H7 (cell line): ENCODE measurements at regions not wholly inside any gene's neighbourhood (a gene's known extent, or its start where the extent isn't known, plus 50 kb on each side); places are given as distances from the start of the nearest gene placed in this dataset.

ENCODE experiments used
- DNase-seq: peaks from one replicate; pipeline ENCODE4 v3.0.0; 2012
- H3K27me3 ChIP-seq: 2 replicates; pipeline ENCODE4 v1.6.0; 2011; ENCODE audit warnings: mild to moderate bottlenecking, low read length; ENCODE audit not compliant: control insufficient read depth, insufficient read depth
- H3K36me3 ChIP-seq: replicated peaks from 2 replicates; pipeline ENCODE4 v1.5.1; 2011; ENCODE audit warnings: low read length; ENCODE audit not compliant: control insufficient read depth, insufficient read depth
- H3K4me3 ChIP-seq: 2 replicates; pipeline ENCODE4 v1.5.1; 2011; ENCODE audit warnings: low read depth, mild to moderate bottlenecking, control low read depth, low read length, moderate library complexity; ENCODE audit not compliant: insufficient read depth

DNA sequence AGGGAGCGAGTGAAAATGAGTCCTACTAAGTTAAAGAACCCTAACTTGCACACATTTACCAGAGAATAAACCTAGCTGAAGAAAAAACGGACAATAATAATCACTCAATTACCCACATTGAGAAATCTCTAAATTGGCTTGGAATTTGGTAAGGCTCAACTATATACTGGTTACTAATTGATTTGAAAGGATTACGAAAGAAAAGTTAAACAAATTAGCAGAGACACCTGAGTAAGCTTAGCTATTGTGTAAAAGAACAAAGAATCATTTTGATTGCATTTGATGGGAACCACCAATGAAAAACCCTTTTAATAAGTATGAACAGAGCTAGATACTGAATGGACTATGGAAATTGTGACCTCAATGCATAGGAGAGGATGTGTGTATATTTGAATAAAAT is 118.6 kb upstream of the ADGRF1 start:
- no peak for DNase-seq
- H3K36me3 ChIP-seq, result no peaks in the 10 kb centered on the region
- H3K4me3 ChIP-seq, result no peak overlapping the region
- H3K27me3 ChIP-seq, result no peaks in the 10 kb centered on the region

DNA sequence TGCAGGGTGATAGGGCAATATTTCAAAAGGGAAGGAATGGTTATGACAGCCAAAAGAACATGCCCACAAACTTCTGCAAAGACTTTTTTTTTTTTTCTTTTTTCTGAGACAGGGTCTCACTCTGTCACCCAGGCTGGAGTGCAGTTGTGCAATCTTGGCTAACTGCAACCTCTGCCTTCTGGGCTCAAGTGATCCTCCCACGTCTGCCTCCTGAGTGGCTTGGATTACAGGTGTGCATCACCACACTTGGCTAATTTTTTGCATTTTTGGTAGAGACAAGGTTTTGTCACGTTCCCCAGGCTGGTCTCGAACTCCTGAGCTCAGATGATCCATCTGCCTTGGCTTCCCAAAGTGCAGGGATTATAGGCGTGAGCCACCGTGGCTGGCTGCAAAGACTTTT is 117.6 kb upstream of the ADGRF1 start:
- DNase-seq, result no peak

DNA sequence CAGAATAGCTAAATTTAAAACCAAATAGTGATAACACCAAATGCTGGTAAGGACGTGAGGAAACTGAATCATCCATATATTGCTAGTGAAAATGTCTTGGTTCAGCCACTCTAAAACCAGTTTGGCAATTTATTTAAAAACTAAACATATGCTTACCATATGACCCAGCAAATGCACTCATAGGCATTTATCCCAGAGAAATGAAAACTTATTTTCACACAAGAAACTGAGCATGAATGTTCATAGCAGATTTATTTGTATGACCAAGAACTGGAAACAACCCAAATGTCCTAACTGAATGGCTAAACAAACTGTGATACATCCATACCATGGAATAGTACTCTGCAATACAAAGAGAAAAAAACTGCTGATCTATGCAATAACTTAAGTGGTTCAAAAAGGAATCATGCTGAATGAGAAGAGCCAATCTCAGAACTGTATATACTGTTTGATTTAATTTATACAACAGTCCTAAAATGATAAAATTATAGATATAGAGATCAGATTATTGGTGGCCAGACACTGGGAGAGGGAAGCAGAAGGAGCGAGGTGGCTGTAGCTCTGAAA is 115.6 kb upstream of the ADGRF1 start:
- no peaks in the 10 kb centered on the region for H3K27me3 ChIP-seq
- DNase-seq, result no peak
- no peaks in the 10 kb centered on the region for H3K36me3 ChIP-seq
- H3K4me3 ChIP-seq, result no peak overlapping the region

More for the DNA sequence above, 117.6 kb upstream of the ADGRF1 start:
- no peaks in the 10 kb centered on the region for H3K36me3 ChIP-seq
- H3K27me3 ChIP-seq, result no peaks in the 10 kb centered on the region
- H3K4me3 ChIP-seq, result no peak overlapping the region

DNA sequence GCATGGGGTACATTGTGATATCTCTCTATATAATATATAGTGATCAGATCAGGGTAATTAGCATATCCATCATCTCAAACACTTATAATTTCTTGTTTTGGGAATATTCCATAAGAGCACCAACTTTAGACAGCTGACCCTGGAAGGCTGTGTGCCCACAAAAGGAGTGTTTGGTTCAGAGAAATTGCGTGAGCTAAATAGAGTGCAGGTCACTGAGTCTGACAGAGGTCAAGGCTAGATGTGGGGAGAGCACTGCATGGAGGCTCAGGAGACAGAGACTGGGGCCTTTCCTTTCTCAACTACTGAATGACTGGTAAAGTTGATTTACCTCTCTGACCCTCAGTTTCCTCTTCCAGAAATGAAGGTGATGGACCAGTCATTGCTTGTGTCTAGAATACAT is 114.9 kb upstream of the ADGRF1 start:
- Histone ChIP-seq H3K27me3 (no peaks in the 10 kb centered on the region), H3K4me3 (no peak overlapping the region), H3K36me3 (no peaks in the 10 kb centered on the region)
- no peak for DNase-seq

DNA sequence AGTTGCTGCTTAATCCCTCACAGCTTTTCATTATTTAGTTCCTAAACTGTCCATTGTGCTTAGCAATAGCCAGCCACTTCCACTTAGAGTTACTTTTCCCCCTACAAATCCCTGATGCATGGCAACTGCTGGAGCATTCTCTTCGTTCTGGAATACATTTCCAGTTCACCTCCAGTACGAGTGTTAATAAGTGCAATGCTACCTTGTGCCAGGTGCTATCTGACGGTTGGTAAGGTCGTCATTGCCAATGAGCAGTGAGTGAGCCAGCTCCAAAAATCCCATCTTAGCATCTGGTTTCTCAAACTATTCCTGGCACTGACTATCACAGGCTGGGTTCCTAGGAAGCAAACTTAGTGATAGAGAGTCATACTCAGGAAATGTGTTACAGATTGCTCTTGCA is 114.1 kb upstream of the ADGRF1 start:
- DNase-seq, result no peak
- H3K4me3 ChIP-seq, result no peak overlapping the region
- H3K27me3 ChIP-seq, result no peaks in the 10 kb centered on the region
- no peaks in the 10 kb centered on the region for H3K36me3 ChIP-seq

DNA sequence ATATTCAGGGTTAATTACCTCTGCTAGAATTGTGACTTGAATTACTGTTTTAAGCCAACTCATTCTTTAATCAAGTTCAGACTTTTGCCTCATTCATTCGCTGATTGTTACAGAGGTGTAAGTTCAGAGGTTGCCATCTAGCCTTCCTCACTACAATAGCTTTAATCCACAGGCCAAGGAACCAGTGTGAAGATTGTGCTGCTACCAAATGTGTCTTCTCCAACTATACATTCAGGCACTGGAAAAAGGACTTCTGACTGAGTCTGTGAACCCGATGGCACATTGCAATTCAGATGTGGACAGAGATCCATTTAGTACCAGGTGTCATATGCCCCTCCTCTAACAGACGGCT is 111.2 kb upstream of the ADGRF1 start:
- no peak for DNase-seq
- no peaks in the 10 kb centered on the region for H3K36me3 ChIP-seq
- no peaks in the 10 kb centered on the region for H3K27me3 ChIP-seq
- H3K4me3 ChIP-seq, result no peak overlapping the region

DNA sequence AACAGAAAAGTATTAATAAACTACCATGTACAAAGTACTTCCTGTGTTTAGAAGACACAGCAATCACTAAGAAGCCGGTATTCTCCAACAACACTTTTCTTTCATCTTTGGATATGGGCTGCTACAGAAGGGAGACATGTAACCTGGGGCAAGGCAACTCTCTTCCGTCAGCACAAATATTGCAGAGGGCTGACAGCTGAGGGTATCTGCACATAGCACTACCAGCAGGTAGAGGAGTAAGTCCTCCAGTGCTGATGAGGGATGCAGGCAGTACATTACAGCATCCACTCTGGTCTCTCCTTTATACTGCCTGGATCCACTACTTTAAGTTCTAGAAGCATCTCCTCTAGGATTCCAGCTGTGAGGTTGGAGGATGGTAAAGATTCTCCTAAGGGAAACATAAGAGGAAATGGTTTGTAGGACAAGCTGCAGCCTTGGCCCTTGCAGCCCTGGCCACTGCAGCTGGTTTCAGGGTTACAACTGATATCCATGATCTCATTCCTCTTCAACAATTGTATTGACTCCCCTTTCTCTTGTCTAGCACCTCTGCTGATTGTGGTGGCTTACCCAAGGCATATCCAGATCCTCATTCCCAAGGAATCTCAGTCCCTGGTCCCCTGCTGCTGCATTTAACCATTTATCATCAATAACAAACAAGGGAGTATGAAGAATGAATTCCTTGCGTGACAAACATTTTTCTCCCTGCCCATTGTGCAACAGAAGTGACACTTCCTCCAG is 110.7 kb upstream of the ADGRF1 start:
- Histone ChIP-seq H3K4me3 (no peak overlapping the region), H3K36me3 (no peaks in the 10 kb centered on the region), H3K27me3 (no peaks in the 10 kb centered on the region)
- DNase-seq, result no peak

DNA sequence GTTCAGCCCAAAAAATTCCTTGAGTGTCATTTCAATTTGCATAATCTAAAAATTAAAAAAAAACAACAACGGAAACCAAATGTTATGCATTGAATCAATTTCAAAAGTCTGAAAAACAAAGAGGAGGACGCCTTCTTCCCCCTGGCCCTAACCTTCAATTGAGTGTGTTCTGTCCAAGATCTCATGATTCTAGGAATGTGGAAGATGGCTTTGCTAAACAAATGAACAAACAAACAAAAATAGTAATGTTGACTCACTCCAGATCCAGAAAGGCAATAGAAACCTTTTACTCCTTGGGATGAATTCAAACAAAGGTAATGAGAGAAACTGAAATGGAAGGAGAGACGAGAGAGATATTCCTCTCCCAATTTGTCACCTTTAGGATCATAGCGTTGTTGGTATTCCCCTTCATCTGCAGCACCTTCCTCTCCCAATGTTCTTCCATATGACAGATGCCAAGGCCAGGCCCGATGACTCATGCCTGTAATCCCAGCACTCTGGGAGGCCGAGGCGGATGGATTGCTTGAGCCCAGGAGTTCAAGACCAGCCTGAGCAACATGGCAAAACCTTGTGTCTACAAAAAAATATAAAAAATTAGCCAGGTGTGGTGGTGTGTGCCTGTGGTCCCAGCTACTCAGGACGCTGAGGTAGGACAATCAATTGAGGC is 109.2 kb upstream of the ADGRF1 start:
- Histone ChIP-seq H3K4me3 (no peak overlapping the region), H3K36me3 (no peaks in the 10 kb centered on the region), H3K27me3 (no peaks in the 10 kb centered on the region)
- DNase-seq, result no peak

DNA sequence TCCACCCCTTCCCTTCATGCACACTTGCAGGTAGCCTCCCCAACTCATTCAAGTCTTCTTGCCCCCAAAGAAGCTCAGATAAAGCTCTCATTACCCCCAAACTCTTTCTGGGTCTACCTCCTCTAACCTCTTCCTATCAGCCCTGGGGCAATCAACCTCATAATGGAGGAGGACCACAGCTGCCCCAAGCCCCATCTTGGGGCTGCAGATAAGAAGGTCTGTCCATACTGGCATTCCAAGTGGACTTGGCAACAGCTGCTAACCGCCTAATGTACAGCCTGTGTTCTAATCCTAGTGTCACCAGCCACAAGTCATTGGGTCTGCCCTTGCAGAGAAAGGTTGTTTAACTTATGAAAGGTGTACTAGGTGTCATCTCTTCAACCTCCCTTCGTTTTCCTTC is 107.4 kb upstream of the ADGRF1 start:
- Histone ChIP-seq H3K36me3 (no peaks in the 10 kb centered on the region), H3K27me3 (no peaks in the 10 kb centered on the region), H3K4me3 (no peak overlapping the region)
- no peak for DNase-seq

DNA sequence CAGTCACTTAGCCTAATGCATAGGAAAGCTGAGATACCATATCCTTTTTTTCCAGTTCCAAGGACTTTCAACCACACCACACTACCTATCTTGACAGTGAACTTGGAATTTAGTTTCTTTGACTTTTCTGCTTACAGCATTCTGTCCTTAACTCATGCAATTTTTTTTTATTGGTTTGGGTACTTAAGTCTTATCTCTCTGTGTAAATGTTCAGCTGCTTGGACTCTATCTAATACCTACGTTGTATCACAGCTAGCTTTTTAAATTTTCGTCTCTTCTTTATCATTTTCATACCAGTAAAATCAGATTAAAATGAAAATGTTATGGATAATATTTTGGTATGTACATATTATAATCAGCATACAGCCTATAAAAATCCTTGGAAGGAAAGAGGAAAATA is 106.9 kb upstream of the ADGRF1 start:
- no peak for DNase-seq
- H3K4me3 ChIP-seq, result no peak overlapping the region
- H3K27me3 ChIP-seq, result no peaks in the 10 kb centered on the region
- H3K36me3 ChIP-seq, result no peaks in the 10 kb centered on the region

DNA sequence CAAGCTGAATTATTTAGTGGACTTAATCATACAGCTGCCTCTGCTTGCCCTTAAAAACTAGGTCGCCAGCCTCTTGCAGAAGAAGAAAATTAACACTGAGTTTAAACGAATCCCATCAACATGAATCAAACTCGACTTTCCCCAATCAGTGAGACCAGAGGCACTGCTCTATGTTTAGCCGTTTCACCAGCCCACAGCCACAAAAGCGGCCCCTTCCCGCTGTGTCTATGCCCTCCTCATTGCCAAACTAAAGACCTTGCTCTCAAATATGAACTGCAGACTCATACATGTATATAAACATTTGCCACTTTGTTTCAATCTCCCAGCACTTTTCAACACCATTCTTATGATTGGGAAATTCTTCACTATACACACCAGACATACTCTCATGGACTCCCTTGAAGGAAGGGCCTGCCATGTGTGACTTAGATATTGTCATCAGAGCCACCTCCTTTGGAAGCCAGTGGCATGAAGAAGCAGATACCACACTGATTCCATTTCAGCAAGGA is 105.8 kb upstream of the ADGRF1 start:
- no peaks in the 10 kb centered on the region for H3K27me3 ChIP-seq
- no peak overlapping the region for H3K4me3 ChIP-seq
- no peaks in the 10 kb centered on the region for H3K36me3 ChIP-seq
- no peak for DNase-seq

DNA sequence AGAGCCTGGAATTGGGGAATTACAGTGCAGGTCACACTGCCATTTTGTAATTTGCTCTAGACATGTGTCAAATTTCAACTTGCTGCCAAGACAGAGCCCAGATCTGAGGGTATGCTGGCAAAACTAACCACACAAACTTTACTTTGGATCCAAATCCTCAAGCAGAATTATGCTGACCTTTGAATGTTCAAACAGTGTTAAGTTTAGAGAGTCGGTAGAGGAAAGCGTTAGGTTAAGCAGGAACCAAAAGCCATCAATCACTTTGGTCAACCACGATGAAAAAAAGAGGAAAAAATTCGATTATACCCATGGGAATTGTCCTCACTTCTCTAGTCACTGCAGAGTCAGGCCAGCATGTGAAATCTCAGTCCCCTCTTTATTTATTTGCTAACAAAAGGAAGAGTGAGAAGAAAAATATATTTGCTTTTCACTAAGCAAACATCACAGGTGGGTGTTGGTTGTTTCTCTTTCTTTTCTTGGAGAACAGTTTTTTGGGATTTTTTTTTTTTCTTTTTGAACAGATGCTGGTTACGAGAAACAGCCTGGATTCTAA is 105.1 kb upstream of the ADGRF1 start:
- no peak overlapping the region for H3K4me3 ChIP-seq
- no peaks in the 10 kb centered on the region for H3K27me3 ChIP-seq
- H3K36me3 ChIP-seq, result no peaks in the 10 kb centered on the region
- no peak for DNase-seq

DNA sequence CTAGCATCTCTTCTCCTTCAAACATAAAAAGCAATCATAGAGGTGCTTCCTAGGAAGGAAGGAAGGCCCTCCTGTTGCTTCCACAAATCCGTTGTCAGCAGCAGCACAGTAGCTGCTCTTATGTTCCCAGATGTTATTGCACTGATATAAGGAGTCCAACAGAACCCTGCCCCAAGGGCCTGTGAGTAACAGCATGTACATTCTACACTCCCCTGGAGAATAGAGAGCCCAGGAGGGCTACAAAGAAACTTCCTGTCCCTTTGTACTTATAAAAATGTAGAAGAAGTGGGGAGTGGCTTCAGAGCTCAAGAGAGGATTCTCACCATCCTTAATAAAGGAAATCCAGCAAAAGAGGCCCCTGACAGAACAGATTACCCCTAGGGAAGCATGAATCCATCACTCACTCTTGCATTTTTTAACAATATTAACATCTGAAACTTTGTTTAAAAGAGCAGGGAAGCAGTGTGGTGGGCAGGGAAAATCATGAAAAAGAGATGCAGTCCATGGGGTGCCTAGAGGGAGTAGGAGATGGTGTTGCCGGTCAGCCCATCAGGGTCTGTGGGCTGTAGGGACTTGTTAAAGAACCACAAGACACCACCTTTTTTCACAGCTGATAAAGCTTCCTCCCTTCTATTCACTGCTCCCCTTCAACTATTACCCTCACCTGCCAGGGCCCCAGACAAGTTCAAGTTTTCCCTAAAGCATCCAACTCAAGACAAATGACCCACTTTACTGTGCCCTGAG is 104.5 kb upstream of the ADGRF1 start:
- H3K4me3 ChIP-seq, result no peak overlapping the region
- H3K36me3 ChIP-seq, result no peaks in the 10 kb centered on the region
- H3K27me3 ChIP-seq, result no peaks in the 10 kb centered on the region
- no peak for DNase-seq

DNA sequence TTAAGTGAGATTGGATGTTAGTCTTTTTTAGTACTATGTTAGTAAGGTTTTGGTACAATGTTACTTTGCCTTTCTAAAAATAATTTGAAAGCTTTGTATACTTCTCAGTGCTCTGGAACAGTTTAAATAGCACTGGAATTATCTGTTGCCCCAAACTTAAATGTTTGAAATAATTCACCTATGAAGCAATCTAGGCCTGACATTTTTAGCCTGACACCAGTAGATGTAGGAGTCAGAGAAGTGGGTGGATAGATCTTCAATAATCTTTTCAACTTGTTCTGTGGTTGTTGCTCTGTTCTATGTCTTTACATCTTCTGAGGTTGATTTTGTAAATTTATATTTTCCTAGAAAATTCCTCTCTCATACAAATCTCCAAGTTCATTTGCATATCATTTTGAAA is 103.1 kb upstream of the ADGRF1 start:
- Histone ChIP-seq H3K27me3 (no peaks in the 10 kb centered on the region), H3K4me3 (no peak overlapping the region), H3K36me3 (no peaks in the 10 kb centered on the region)
- DNase-seq, result no peak
